NCI-H1417 treated with DMSO at 0.1 percent for 48 hours (cell line): ENCODE measurements at regions not wholly inside any gene's neighbourhood (a gene's known extent, or its start where the extent isn't known, plus 50 kb on each side); places are given as distances from the start of the nearest gene placed in this dataset.

Source experiments
- DNase-seq: peaks from one replicate; lab custom pipeline; 2025; lab: John Stamatoyannopoulos, UW

GRCh38 chr13:74466864-74467263, 332.7 kb upstream of the KLF12 start:
- no peak for DNase-seq

DNA sequence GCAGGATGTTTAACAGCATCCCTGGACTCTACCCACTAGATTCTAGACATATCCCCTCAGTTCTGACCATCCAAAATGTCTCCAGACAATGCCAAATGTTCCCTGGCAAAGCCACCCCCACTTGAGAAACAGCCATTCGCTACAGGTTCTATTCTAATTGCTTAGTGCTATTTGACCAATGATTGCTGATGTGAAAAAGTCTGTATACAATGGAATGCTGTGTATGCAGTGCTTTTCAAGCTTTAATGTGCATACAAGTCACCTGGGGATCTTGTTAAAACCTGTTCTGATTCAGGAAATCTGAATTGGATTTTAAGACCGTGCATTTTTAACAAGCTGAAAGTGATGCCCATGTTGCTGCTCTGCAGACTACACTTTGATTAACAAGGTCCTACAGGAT, 331.8 kb upstream of the KLF12 start:
- DNase-seq = no peak

DNA sequence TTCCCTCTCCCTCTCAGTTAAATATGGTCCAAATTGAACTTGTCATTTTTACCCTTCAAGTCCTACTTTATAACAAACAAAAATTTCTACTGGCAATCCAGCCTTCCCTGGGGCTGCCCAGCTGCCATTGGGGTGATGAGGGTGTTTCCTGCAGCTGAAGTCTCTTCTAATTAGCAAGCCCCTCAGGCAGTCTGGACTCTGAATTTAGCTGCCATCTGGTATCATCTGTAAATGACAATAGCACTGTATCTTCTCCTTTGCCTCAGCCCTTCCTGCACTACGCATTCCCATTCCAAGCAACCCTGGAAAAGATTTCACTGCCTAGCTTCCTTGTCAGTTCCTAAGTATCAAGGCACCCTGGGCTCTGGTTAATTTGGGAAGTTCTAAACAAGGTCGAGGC, 331.1 kb upstream of the KLF12 start:
- DNase-seq = no peak

- DNase-seq = no peak
These were observed 330.5 kb upstream of the KLF12 start for GRCh38 chr13:74464670-74465069.

- no peak for DNase-seq
These were observed 326.8 kb upstream of the KLF12 start for GRCh38 chr13:74461011-74461410.

- no peak for DNase-seq
These were observed 318.7 kb upstream of the KLF12 start for GRCh38 chr13:74452881-74453280.

- no peak for DNase-seq
These were observed 318.0 kb upstream of the KLF12 start for GRCh38 chr13:74452176-74452575.

GRCh38 chr13:74450964-74451363, 316.8 kb upstream of the KLF12 start:
- DNase-seq = no peak

DNA sequence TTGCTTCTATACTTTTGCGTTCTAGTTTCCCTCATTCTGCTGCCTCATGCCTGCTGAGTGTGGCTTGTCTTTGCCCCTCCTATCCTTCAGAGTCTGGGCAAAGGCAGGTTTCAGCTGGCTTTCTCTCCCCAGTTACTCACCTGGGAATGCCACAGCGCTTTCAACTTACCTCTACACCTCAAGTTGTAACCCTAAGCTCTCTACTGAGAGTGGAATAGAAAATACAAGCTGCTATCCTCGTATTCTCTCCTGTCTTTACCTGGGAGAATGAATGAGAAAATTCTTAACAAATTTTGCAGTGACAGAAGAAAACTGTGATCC, 316.3 kb upstream of the KLF12 start:
- no peak for DNase-seq

- no peak for DNase-seq
These were observed 315.8 kb upstream of the KLF12 start for GRCh38 chr13:74449811-74450524.

DNA sequence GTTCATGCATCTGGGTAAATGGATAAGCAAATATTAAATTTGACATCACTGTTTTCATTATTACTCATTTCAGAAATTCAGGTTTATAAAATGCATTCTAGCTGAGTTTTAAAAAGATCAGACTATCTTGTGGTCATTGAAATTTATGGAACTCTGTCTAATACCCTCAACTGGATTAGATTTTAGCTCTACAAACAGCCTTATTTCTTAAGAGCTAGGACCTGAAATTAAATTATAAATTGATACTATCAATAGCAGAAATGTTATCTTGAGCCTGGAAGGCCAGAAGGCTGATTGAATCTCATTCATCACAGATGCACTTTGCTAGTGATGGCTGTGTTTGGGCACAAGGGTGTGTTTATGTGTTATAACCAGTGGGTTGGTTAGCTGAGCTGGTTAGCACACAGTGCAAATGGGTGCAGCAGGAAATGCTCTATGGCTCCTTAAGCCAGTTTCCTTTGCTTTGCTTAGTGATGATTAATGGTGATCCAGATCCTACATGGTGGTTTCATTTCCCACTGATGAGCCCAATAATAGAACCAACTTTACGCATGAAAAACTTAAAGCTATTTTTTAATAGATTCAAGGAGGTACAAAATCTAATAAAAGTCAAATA, 310.8 kb upstream of the KLF12 start:
- no peak for DNase-seq

DNA sequence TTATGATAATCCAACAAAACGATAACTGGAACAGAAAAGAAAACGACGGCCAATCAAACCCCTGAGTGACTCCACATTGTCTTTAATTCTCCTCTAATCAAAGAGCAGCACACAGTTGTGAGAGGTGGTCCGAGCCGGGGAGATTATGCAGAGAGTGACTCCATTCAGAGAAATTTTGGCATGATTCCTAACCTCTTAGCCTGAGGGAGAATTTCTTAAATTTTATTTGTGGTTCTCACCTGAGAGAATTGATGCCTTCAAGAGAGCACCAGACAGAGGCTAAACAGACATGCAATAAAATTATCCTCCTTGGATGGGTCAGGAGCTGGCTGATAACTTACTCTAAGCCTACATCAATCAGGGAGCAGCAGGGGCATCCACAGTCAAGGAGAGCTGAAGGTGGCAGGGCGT, 310.0 kb upstream of the KLF12 start:
- DNase-seq = no peak

- DNase-seq = no peak
These were observed 309.4 kb upstream of the KLF12 start for GRCh38 chr13:74443631-74444030.

DNA sequence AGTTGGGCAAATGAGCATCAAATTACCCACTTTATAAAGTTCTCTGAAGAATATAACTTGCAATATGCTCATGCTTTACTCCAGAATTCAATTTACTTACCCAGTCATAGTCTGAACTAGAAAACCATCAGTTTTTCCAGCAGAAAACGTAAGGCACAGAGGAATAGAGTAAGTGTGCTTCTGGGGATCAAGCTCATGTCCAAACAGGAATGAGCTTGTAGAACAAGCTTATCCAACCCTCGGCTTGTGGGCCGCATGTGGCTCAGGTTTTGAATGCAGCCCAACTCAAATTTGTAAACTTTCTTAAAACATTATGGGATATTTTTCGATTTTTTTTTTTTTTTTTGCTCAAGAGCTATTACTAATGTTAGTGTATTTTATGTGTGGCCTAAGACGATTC, 308.5 kb upstream of the KLF12 start:
- DNase-seq = no peak

DNA sequence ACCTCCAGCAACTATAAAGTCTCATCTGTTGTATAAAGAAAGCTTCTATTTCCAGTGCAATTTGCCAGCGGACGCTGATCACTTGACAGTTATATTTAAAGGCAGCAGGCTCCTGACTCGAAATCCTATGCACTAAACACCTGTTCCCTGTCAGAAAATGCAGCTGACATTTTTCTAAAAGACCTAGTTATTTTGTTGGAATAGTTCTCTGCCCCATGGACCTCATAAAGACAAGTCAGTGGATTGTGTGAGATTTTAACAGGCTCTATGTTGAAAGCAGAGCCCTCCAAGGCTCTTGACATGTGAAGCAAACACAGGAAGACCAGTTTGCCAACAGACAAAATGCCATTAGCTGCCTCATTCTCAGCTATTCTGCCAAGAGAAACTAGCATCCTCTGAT, 304.7 kb upstream of the KLF12 start:
- DNase-seq = no peak

- no peak for DNase-seq
These were observed 300.6 kb upstream of the KLF12 start for GRCh38 chr13:74434782-74435181.

- no peak for DNase-seq
These were observed 290.3 kb upstream of the KLF12 start for GRCh38 chr13:74424455-74424854.

GRCh38 chr13:74423434-74423833, 289.2 kb upstream of the KLF12 start:
- DNase-seq = no peak

GRCh38 chr13:74414458-74414857, 280.3 kb upstream of the KLF12 start:
- no peak for DNase-seq

- DNase-seq = no peak
These were observed 279.3 kb upstream of the KLF12 start for GRCh38 chr13:74413482-74413881.

- DNase-seq = no peak
These were observed 275.3 kb upstream of the KLF12 start for GRCh38 chr13:74409551-74409950.

GRCh38 chr13:74406420-74406819, 272.2 kb upstream of the KLF12 start:
- no peak for DNase-seq

- no peak for DNase-seq
These were observed 264.4 kb upstream of the KLF12 start for GRCh38 chr13:74398599-74398998.

- no peak for DNase-seq
These were observed 254.9 kb upstream of the KLF12 start for GRCh38 chr13:74389056-74389455.
